ENCODE measurements at regions not wholly inside any gene's neighbourhood (a gene's known extent, or its start where the extent isn't known, plus 50 kb on each side); places are given as distances from the start of the nearest gene placed in this dataset.

DNA sequence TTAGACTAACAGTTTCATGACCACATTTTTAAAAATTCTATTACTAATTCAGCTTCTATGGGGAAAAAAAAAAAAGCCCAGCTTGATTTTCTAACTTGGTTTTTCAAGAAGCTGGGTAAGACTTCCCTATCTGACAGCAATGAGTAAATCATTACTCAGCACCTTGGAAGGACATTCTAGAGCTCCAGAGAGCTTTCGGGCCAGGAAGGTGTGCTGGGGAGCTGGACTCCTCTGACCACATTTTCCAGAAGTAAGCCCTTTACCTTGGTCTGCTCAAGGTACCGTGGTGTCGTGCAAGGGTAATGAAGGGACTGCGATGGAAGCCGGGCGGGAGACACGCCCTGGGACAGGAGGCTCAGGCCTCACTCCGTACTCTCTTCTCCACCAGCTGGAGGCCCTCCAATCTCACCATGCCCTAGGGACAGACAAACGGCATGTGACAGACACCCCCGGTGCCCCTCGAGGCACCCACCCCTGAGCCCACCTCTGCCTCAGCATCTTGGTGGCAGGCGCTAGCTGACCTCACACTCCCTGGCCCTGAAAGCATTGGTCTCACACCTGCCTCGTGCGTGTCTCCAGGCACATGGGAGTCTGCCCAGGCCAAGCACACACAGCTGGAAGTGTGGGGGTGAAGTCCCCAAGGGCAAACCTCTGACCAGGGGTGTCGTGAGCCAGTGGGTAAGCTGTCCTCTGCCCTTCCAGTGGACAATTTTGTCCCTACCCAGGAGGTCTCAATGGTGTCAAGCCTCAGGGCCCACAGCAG is 152.1 kb downstream of the OAT start:
- Mint-ChIP-seq H3K9me3 (peaks cover 3 to 5% of the 10 kb centered on the region in 2 donors), H3K27ac (peak overlapping the region in 1 of 2 donors; percentile 65), H3K36me3 (peaks cover 0 to 3% of the 10 kb centered on the region in 2 donors)
- DNase-seq (ENCODE audit: low spot score in 2 of 2) (no peak), ATAC-seq (no peak)

DNA sequence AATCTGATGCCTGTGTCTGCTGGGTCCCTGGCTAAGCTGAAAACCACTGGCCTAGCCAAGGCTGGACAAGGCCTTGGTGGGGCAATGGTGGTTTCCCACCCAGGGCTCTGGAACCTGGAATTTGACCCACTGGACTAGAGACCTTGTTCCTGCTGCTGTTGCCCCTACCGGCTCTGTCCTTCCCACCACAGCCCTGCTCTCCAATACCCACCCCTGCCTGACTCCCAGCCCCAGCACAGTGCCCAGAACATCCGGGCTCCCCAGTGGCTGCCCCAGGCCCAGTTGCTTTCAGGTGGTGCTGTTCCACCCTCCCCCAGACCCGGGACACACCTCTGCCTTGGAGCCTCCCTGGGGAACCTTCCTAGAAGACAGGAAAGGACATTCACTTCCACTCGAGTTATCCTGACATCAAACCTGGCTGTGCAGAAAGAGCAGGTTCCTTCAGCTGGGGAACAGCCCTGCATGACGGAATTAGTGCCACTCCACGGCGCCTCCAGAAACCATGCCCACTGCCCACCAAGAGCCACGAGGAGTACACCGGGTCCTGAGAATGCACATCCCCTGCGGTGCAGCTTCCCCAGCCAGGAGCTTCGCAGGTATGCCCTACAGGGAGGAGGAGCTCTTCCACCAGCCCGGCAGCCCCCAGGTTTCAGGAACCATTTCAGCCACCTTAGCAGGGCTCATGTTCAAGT is 152.8 kb downstream of the OAT start:
- H3K9me3 Mint-ChIP-seq: no peaks in the 10 kb centered on the region
- DNase-seq (ENCODE audit: low spot score in 2 of 2) (no peak), ATAC-seq (no peak)
- H3K27ac Mint-ChIP-seq: peak overlapping the region in 1 of 2 donors; percentile 46
- no peaks in the 10 kb centered on the region for H3K36me3 Mint-ChIP-seq

DNA sequence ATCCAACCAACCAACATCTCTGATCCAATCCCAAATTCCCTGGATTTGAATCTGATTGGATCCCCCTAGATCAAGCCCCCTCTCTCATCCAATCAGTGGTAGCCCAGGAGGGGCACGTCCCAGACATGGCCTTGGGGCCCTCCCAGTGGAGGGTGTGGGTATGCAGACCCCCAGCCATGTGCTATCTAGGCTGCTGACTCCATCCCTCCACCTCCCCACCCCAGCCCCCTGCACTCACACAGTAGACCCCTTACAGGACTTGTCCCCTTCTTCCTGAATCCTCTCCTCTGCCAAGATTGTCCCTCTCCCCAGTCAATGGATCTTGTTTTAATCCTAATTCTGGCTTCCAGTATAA is 153.4 kb downstream of the OAT start:
- Mint-ChIP-seq H3K36me3 (no peaks in the 10 kb centered on the region), H3K9me3 (no peaks in the 10 kb centered on the region), H3K27ac (peak overlapping the region in 1 of 2 donors; percentile 46)
- ATAC-seq (no peak), DNase-seq (ENCODE audit: low spot score in 2 of 2) (no peak)

DNA sequence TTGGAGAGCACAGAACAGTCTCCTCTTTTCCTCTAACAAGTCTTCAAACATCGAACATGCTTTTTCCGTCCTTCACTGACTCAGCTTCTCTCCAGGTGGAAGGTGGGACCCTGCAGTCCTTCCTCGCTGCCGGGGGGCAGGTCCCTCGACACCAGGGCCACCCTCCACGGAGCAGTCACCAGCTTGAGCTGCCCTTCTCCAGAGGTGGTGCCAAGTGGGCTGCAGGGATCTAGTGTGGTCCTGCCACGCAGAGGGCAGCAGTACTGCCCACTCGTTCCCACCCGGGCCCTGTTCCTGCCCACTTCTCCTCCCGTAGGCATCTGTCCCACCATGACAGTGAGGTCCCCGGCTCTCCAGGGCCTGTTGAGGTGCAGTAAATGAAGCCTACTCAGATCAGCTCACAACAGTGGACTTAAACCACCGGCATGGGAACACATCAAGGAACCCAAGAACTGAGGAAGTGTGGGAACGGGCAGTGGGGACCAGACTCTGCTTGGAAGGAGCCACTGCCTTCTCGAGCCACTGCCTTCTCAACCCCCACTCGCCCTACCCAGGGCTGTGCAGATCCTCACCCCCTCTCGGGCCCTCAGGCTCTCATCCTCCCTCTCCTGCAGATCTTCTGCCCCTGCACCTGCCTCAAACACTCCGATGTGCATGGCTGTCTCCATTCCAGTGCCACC is 153.9 kb downstream of the OAT start:
- DNase-seq (ENCODE audit: low spot score in 2 of 2): no peak
- H3K36me3 Mint-ChIP-seq: no peaks in the 10 kb centered on the region
- H3K27ac Mint-ChIP-seq: no peak overlapping the region
- no peaks in the 10 kb centered on the region for H3K9me3 Mint-ChIP-seq
- no peak for ATAC-seq

DNA sequence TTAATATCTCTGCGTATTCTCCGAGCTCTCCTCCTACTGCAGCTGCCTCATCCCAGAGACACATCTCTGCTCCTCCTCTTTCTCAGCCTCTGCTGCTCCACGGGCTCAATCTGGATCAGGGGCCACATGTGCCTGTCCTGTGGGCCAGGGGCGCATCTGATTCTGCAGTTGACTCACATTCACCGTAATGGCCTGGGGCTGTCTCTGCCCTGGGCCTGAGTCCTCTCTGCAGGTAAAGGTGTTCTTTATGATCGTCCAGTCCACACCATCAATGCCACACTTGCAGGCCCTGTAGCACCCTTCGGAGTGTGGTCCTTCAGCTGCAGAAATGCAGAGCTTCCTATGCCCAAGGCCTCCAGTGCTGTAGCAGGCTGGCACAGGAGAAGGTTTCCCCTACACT is 154.5 kb downstream of the OAT start:
- H3K27ac Mint-ChIP-seq: no peak overlapping the region
- DNase-seq (ENCODE audit: low spot score in 2 of 2): no peak
- no peak for ATAC-seq
- no peaks in the 10 kb centered on the region for H3K36me3 Mint-ChIP-seq
- H3K9me3 Mint-ChIP-seq: no peaks in the 10 kb centered on the region

DNA sequence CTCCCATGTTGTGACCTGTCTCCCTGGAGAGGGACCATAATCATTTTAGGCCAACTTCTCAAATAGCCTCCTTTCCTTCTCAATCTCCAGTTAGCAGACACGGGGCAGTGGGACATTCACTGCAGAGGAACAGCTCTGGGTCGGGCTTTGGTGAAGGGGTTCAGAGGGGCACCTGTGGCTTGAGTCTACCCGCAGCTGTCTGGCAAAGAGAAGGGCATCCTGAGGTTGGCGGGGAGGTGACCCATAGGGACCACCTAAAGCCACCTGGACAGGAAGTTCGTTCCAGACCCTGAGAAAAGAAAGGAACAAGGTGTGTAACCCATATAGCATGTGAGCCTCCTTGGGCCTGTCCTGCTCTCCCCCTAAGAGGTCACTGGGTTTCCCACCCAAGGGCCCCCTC is 155.0 kb downstream of the OAT start:
- Mint-ChIP-seq H3K9me3 (no peaks in the 10 kb centered on the region), H3K27ac (no peak overlapping the region), H3K36me3 (no peaks in the 10 kb centered on the region)
- ATAC-seq (no peak), DNase-seq (ENCODE audit: low spot score in 2 of 2) (no peak)

DNA sequence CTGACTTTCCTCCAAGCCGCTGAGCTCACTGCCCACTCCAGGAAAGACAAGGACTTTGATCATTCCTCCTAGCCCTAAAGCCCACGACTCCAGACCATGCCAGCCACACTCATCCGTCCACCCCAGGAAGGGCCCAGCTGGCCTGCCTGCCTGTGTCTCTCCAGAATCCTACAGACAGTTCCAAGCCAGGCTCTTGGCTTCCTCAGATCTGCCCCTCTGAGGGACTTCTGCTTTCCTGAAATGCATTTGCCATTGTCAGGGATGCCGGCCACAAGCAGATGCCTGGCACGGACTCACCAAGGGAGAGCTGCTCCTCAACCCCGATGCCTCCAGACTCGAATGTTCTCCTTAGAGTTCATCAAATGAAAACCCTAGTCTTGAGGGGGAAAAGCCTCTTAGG is 155.8 kb downstream of the OAT start:
- no peak for ATAC-seq
- Mint-ChIP-seq H3K27ac (no peak overlapping the region), H3K36me3 (no peaks in the 10 kb centered on the region), H3K9me3 (no peaks in the 10 kb centered on the region)
- DNase-seq (ENCODE audit: low spot score in 2 of 2): no peak

DNA sequence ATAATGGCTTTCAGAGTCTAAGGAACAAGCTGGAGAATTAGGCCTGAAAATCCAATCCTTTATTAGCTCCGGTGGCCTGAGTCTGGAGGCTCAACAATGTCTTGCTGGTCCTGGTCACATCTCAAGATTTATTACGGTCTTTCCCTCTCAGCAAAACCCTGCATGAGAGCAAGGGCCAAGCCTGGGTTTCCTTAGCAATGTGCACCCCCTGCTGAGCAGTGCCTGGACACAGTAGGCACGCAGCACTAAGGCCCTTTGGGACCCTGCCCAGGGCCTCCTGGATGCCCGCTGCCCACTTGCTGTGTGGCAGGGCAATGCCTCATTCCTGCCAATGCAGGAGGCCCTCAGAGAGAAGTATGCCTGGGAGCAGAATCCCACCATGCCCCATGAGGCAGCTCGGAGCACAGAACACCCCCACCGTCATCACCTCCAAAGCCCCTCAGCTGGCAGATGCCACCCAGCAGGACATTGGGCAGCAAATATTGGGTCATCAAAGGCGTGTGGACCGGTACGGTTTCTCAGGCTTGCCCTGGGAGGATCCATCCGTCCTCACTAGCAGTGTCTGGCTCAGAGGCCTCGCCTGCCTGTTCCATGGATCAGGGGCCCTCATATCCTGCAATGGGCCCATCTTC is 156.4 kb downstream of the OAT start:
- no peak overlapping the region for H3K27ac Mint-ChIP-seq
- H3K9me3 Mint-ChIP-seq: no peaks in the 10 kb centered on the region
- DNase-seq (ENCODE audit: low spot score in 2 of 2): no peak
- no peak for ATAC-seq
- H3K36me3 Mint-ChIP-seq: no peaks in the 10 kb centered on the region

DNA sequence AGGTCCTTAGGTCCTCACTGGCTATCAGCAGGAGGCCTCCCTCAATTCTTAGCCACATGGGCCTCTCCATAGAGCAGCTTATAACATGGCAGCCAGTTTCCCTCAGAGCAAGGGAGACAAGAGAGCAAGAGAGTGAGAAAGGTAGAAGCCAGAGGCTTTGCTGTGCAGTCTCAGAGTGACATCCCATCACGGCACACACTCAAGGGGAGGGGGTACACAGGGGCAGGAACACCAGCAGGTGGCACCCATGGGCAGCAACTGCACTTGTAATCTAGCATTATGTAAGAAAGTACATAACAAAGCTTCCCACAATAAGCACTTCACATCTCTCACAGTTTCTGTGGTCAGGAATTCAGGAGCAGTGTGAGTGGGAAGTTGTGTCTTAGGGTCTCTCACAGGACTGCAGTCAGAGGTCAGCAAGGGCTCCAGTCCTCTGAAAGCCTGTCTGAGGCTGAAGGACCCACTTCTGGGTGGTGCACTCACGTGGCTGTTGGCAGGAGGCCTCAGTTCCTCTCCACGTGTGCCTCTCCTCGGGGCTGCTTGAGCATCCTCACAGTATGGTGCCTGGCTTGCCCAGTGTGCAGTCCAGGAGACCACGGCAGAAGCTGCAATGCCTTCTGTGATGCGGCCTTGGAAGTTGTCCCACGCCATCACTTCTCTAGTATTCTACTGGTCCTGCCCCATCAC is 159.4 kb downstream of the OAT start:
- Mint-ChIP-seq H3K36me3 (no peaks in the 10 kb centered on the region), H3K9me3 (peaks cover 0 to 7% of the 10 kb centered on the region in 2 donors), H3K27ac (no peak overlapping the region)
- DNase-seq (ENCODE audit: low spot score in 2 of 2): no peak
- no peak for ATAC-seq

DNA sequence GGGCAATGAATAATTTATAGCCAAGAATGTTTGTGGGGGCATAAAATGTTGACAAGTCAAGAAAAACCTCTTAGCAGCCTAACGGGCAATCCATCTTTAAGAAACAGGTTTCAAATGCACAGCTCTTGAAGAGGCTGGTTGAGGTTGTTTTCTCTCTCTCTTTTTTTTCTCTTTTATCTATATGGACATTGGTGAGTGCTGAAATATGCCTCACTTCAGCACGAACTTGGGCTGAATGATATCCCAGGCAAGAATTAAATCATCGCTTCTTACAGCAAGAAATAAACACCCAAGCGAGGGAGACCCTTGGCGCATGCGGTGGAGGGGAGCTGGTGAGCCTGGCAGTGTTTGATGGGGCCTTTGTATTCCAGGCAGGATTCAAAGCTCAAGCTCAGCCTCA is 160.9 kb downstream of the OAT start:
- DNase-seq (ENCODE audit: low spot score in 2 of 2) (no peak), ATAC-seq (no peak)
- Mint-ChIP-seq H3K27ac (no peak overlapping the region), H3K9me3 (peaks cover 0 to 7% of the 10 kb centered on the region in 2 donors), H3K36me3 (no peaks in the 10 kb centered on the region)

DNA sequence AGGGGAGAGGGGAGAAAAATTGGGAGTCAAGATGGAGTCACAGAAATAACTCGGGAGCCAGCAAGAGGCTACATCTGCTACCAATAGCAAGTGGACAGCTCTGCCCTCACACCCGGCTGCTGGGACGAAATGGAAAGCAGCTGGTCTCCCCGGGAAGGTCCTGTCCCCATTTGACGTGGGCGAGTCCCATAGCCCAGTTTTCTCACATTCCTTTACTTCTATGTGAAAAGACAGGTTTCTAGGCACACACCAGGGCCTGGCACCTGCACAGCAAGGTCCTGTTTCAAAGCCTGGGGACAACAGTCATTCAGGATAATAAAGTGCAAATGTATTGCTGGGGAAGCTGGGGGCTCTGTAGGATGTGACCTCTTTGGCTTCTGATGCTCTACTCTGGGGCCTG is 162.6 kb downstream of the OAT start:
- Mint-ChIP-seq H3K36me3 (no peaks in the 10 kb centered on the region), H3K9me3 (peaks cover 0 to 7% of the 10 kb centered on the region in 2 donors), H3K27ac (no peak overlapping the region)
- ATAC-seq (no peak), DNase-seq (ENCODE audit: low spot score in 2 of 2) (no peak)

DNA sequence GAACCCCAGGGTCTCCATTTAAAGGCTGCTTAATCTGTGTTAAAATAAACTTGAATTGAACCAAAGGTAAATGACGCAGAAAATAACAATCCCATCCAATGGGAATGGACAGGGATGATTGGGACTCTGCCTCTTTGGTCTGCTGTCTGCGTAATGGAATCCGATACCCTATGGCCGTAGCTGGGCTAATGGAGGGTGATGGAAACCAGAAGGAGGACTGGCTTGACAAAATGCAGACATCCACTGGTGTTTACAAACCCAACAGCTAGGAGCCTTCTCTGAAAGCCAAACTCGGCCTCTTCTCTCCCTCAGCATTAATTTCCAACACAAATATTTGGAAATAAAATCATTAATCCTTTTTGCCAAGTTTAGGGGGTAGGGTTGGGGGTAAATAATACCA is 162.2 kb upstream of the CHST15 start:
- ATAC-seq (no peak), DNase-seq (ENCODE audit: low spot score in 2 of 2) (no peak)
- Mint-ChIP-seq H3K9me3 (peaks cover 0 to 7% of the 10 kb centered on the region in 2 donors), H3K36me3 (no peaks in the 10 kb centered on the region), H3K27ac (no peak overlapping the region)

DNA sequence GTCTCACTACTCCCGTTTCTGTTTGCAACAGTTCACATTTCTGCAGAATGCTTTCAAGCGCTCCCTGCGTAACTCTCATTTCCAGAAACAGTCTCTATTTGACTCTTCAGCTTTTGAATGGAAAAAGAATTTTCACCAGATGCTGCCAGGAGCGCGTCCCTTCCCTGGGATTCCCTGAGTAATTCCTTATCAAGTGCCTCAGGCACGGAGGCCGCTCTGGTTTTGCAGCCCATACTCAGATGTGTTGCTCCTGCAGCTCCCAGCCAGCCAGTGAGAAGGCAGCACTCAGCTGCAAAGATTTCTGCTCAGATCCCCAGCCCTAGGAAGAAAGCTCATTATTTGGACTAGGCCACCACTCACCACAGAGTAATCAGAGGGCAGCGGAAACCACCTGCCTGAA is 161.1 kb upstream of the CHST15 start:
- Mint-ChIP-seq H3K27ac (no peak overlapping the region), H3K36me3 (no peaks in the 10 kb centered on the region), H3K9me3 (peaks cover 0 to 7% of the 10 kb centered on the region in 2 donors)
- no peak for ATAC-seq
- no peak for DNase-seq (ENCODE audit: low spot score in 2 of 2)

DNA sequence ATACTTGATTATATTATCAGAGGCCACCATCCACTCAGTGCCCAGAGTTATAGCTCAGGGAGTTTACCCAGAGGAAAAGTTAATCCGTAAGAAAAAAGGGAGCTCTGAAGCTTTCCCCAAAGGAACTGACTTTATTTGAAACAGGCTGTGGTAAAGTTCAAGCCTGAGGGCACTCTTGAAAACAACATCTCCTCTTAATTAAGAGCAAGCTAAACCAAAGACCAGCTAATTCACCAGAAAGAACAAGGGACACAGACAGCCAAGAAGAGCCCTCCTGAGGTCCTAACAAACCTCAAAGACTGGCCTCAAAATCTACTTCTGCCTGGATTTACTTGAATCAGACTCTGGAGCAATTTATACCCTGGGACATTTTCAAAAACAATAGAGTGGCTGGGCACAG is 159.6 kb upstream of the CHST15 start:
- ATAC-seq: no peak
- no peak overlapping the region for H3K27ac Mint-ChIP-seq

DNA sequence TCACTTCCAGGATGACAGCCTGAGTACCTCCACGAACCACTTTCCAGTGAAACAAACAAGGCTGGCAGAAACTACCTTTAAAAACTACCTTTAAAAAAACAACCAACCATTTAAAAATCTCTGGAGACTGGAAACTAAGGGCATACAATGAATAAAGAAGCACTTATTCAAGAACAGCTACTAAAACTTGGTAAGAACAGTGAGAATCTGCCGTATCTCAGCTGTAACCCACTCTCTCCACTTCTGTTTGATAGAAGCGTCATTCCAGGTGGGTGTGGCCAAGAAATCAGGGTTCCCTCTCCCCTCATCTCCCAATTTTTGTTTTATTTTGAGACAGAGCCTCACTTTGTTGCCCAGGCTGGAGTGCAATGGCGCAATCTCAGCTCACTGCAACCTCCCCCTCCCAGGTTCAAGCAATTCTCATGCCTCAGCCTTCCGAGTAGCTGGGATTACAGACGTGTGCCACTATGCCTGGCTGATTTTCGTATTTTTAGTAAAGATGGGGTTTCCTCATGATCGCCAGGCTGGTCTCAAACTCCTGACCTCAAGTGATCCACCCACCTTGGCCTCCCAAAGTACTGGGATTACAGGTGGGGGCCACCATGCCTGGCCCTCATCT is 158.8 kb upstream of the CHST15 start:
- no peak overlapping the region for H3K27ac Mint-ChIP-seq
- ATAC-seq: no peak
- no peaks in the 10 kb centered on the region for H3K36me3 Mint-ChIP-seq
- peaks cover 0 to 7% of the 10 kb centered on the region in 2 donors for H3K9me3 Mint-ChIP-seq
- no peak for DNase-seq (ENCODE audit: low spot score in 2 of 2)

More for the DNA sequence above, 159.6 kb upstream of the CHST15 start:
- no peaks in the 10 kb centered on the region for H3K36me3 Mint-ChIP-seq
- peaks cover 0 to 7% of the 10 kb centered on the region in 2 donors for H3K9me3 Mint-ChIP-seq
- DNase-seq (ENCODE audit: low spot score in 2 of 2): no peak

DNA sequence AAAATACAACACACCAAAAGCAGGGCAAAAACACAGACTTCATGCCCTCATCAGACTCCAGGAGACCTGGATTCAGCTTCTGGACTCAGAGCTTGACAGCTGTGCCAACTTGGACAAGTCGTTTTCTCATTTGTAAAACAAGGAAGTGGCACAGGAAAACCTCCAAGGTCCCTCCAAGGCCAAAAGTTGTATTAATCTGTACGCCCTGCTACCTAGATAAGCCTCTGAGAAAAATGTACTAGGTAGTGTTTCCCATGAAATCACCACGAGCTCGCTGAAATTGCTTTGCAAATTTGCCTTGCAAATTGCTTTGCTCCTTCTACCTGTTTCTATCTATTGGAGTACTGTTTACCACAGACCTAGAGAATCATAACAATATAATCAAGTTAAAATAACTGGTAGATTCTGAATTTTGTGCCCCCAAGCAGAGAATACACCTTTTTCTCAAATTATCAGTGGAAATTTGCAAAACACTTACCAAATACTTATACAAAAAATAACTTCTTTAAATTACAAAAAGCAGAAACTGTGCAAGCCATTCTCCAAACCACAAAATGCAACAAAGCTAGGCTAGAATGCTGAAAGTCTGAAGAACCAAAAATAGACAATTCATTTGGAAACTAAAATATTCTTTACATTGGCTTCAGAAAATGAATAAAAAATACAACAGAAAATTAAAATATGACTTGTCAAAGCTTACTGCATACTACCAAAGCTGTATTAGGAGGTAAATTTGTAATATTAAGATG is 158.1 kb upstream of the CHST15 start:
- Mint-ChIP-seq H3K9me3 (peaks cover 0 to 7% of the 10 kb centered on the region in 2 donors), H3K36me3 (no peaks in the 10 kb centered on the region), H3K27ac (no peak overlapping the region)
- ATAC-seq (no peak), DNase-seq (ENCODE audit: low spot score in 2 of 2) (no peak)
